H1 (cell line): ENCODE measurements at regions not wholly inside any gene's neighbourhood (a gene's known extent, or its start where the extent isn't known, plus 50 kb on each side); places are given as distances from the start of the nearest gene placed in this dataset.

Source experiments
- CHD7 ChIP-seq: fragments of 300-600 bp; sonication (generic); IDR thresholded peaks from 2 replicates; pipeline ENCODE4 v1.7.1; 2012; ENCODE audit warnings: low read length, moderate library complexity, mild to moderate bottlenecking, inconsistent platforms; ENCODE audit not compliant: insufficient replicate concordance
- KDM1A ChIP-seq: fragments of 200-600, 300-600 bp; sonication (generic); IDR thresholded peaks from 2 replicates; pipeline ENCODE4 v1.7.1; 2016; ENCODE audit warnings: mild to moderate bottlenecking, low read length, borderline replicate concordance
- RNF2 ChIP-seq: fragments of 200-900, 300-1000 bp; sonication (generic); IDR thresholded peaks from 2 replicates; pipeline ENCODE4 v1.7.1; 2016; ENCODE audit warnings: borderline replicate concordance, low read depth, mild to moderate bottlenecking, antibody characterized with exemption, low read length; ENCODE audit not compliant: poor library complexity, severe bottlenecking; ENCODE audit errors: missing control alignments
- SIRT6 ChIP-seq: IDR thresholded peaks from one replicate; pipeline ENCODE4 v1.7.1; 2012; ENCODE audit warnings: low read length, inconsistent platforms

- TF ChIP-seq CHD7 (no peak), RNF2 (no peak), KDM1A (no peak), SIRT6 (no peak)
These were observed 130.3 kb upstream of the LRRTM4 start (continued) for GRCh38 chr2:77652499-77652898.
